AG20443 (cell line): ENCODE measurements at regions not wholly inside any gene's neighbourhood (a gene's known extent, or its start where the extent isn't known, plus 50 kb on each side); places are given as distances from the start of the nearest gene placed in this dataset.
"Not testable (repeated sequence)": the region's sequence is repeated elsewhere in the genome, so short reads cannot be mapped to it uniquely, and the experiment has no call there.

Experiments used
- DNase-seq: peaks from one replicate; pipeline ENCODE4 v3.0.0; 2012; ENCODE audit warnings: low spot score, mixed read lengths

DNA sequence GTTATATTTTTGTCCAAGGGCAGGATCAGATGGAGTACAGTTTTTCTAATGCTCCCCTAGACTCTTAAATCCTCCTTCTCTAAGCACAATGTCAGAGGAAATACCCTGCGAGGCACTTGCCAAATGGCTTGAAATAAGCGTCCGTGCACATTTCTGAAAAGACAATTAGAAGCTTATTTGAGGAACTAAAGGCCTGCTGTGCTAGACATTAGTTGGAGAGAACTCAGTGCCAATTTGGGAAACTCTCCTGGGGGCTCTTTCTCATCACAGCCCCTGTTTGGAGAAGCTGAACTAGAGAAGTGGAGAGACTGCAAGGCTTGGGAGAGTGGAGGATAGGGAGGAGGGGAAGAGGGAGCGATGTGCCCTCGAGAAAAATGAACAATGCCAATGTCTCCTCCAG lies 247.6 kb upstream of the C2CD4B start:
- no peak for DNase-seq

GRCh38 chr15:62413153-62413552 lies 248.1 kb upstream of the C2CD4B start:
- DNase-seq, result peak; percentile 47

DNA sequence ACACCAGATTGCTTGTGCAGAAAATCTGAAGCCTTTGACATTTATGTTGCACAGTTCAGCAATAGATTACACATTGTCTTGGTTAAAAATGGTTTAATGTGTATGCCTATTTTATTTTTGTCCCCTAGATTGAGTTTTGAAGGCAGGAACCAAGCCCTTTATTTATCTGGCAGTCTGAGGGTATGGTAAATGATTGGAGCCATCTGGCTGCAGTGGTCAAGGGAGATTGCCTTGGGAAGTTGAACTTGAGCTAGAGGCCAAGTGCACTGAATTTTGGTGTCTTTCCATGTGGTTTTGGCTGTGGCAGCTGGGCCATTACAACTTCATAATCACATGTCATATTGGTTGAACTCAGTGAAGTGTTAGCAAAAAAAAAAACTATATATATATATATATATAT lies 248.7 kb upstream of the C2CD4B start:
- peak; percentile 64 for DNase-seq

DNA sequence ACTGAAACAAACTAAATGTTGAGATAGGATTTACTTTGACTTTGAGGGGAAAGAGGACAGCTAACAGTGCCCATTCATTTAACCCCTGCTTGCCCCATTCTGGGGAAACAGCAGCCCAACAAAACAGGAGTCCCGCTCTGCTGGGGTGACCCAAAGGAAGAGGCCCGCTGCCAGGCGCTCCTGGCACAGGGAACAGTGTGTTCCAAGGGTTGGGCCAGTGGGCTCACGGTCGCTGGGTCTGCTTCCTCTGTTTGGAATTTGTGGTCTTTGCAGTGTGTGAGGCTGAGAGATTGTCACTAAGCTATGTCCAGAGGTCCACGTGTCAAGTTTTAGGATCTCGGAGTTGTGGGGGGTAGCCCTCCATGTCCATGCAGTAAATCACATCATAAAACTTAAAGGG lies 250.4 kb upstream of the C2CD4B start:
- DNase-seq, result no peak

DNA sequence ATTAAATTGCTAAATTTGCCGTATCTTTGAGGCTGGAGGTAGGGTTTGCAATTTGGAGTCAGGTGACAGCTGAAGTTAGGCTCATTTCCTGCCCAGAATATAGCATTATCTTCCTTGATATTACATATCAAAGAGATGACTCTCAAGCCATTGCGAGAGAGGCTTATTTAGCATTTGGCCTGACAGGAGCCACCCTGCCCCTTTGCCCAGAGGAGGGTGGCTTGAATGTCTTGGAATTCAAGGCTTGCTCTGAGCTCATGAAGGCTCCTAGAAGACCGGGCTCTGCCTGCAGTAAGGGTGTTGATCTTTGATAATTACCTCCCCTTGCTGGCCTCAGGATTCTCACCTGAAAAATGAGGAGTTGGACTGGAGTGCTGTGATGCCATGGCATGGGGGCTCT lies 251.4 kb upstream of the C2CD4B start:
- no peak for DNase-seq

DNA sequence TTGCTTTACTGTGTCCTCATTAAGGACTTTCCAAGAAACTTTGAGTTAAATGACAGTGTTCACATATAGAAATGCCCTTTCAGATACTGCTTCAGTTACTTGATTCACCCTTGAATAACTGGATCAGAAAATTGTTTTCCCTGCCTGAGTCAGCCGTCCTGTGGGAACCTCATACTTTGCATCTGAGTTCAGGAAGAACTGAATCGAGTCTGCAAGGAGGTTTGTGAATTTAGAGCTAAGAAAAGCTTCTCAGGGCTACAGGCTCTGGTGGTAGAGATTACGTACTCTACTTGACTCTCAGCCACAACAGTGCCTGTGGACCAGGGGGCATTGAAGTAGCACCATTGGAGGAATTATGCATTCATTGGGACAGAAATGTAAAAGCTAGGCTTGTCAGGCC lies 252.4 kb upstream of the C2CD4B start:
- peak; percentile 43 for DNase-seq

DNA sequence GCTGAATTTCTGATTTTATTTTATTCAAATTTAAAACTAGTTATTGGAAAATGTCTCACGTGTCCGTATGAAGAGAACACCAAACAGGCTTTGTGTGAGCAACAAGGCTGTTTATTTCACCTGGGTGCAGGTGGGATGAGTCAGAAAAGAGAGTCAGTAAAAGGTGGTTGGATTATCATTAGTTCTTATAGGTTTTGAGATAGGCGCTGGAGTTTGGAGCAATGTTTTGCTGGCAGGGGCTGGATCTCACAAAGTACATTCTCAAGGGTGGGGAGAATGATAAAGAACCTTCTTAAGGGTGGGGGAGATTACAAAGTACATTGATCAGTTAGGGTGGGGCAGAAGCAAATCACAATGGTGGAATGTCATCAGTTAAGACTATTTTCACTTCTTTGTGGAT lies 253.4 kb upstream of the C2CD4B start:
- DNase-seq, result not testable (repeated sequence)

DNA sequence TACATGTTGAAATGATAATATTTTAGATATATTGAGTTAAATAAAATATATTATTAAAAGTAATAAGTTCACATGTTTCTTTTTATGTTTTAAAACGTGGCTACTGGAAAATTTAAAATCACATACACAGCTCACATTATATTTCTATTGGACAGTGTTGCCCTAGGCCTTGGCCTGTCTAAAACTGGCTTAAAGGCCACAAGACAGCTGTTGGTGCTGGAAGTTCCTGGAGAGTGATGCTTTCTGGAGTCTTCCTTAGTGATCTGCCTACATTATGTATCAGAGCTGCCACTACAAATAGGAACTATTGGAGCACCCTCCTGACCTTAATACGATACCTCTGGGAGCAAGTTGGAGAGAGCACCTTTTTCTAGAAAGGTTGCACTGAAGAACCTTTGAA lies 254.1 kb upstream of the C2CD4B start:
- no peak for DNase-seq

DNA sequence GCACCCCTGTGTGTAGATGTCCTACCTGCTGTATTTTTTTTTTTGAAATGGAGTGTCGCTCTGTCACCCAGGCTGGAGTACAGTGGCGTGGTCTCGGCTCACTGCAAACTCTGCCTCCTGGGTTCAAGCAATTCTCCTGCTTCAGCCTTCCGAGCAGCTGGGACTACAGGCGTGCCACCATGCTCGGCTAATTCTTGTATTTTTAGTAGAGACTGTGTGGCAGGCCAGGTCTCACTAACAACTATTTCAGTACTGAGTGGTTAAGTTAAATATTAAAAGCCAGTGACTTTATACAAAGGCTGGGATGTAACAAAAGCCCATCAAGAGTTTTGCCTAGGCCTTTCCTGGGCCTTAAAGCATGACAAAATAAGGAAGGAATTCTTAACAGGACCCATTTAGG lies 255.3 kb upstream of the C2CD4B start:
- not testable (repeated sequence) for DNase-seq

DNA sequence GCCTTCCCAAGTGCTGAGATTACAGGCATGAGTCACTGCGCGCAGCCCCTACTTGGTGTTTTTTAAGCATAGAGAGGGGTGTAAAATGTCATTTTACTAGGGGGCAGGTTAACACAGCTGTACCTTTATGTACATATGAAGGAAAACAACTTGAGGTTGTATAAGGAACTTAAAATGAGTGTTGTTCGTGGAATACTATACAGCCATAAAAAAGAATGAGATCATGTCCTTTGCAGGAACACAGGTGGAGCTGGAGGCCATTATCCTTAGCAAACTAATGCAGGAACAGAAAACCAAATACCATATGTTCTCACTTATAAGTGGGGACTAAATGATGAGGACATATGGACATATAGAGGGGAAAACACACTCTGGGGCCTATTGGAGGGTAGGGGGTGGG lies 256.2 kb upstream of the C2CD4B start:
- DNase-seq, result no peak

- peak; percentile 81 for DNase-seq
These were observed 261.4 kb upstream of the C2CD4B start for GRCh38 chr15:62426387-62426956.

DNA sequence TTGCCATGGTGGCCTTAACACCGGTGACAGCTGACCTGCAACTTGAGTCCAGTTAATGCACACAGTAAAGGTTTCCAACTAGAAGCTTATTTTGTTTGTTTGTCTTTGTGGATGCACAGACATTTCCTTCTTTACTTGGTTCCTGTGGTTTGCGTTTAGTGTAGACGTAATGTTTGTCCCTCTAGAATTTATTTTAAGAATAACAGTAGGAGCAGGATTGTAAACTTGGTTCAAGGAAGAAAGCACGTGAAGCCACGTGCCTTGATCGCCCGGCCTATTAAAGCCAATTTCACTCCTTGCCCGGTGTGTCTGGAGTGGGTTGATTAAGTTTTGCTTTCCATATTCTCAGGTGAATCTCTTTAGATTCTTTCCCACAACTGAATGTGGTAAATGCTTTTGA lies 263.2 kb upstream of the C2CD4B start:
- DNase-seq, result no peak

DNA sequence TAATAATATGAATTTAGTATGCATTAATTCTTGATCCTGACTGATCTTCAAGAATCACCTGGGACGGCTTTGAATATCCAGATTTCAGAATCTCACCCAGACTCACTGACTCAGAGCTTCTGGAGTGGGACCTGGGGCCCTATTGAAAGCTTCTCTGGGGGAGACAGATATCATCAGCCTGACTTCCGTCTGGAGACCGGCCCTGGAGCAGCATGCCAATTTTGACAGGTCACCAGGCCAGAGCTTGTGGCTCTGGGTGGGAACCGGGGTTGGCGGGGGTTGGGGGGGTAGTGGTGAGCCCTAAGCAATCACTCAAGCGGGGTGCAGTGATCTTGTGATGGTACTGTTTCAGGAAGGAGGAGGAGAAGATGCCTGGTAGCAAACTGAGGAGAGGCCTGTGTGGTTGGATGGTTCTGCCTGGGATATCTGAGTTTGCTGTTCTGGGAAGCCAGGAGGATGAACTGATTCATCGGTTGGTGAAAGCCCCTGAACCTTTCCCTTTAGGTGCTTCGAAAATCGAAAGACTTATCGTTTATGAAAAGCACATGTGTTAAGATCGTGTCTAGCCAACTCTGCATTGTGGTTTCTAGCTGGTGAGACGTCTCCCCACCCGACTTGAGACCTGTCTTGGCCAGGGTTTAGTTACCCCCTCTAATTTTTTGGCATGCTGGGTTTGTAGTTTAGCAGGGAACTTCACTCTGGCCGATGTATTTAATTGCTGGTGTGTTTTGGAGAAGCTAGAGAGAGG lies 263.9 kb upstream of the C2CD4B start:
- DNase-seq, result no peak

- no peak for DNase-seq
These were observed 265.0 kb upstream of the C2CD4B start for GRCh38 chr15:62430056-62430455.

DNA sequence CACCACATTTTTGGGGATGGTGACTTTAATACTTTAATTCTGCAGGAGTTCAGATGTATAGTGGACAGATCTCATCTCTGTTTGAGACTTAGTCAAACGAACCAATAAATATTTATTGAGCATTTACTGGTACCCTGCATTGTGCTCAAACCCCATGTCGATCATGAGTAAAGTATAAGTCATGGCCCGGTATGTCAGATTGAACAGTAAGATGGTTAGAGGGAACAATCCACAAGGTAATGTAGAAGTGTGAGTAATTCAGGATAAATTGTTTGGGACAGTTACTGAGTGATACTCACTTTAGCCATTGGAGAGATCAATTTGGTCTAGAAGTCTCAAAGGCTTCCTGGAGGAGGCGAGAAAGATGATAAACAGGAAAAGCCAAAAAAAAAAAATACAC lies 265.5 kb upstream of the C2CD4B start:
- DNase-seq, result no peak

GRCh38 chr15:62431008-62431797 lies 266.1 kb upstream of the C2CD4B start:
- no peak for DNase-seq

DNA sequence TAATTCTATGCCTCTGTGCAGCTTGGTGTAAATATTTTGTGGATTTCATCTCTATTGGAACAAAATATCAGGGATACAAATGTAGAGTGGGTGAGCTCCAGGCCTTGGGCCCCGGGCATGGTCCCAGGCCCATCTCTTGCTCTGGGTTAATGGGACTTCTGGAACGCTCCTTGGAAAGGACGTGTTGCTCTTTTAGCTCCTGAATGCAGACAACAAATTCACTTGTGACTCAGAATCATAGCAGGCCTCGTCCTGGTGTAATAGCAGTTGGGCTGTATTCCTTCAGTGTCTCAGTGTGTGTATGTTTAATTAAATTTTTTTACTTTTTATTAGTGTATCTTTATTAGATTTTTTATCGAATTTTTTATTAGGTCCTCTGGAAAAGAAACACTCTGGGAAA lies 266.7 kb upstream of the C2CD4B start:
- DNase-seq, result no peak

DNA sequence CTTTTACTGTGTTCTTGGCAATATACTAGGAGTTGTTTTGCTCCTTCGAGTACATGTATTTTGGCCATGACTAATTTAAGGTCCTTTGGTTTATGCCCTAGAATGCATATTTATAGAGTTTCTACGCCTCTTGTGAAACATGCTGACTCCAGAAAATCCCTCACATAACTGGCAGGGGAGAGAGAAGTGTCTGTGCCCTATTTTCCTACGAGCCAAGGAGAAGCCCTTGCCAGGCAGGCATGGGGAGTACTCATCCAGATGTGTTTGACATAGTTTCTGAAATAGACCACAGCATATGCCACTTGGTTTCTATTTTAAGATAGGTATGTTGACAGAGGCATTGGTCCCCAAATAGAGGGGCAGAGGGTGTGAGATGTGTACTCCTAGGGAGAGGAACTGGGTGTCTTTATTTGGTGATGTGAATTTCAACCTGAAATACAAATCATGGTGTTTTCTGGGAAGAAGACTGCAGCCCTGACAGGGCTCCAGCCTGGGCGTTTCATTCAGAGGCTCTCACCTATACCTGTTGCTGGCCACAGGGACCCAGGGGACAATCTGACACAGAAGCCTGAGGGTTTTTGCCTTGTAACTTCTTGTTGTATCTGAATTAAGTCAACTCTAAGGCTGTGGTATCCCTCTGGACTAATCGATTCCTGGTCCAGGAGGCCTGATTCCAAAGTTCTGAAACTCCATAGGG lies 267.8 kb upstream of the C2CD4B start:
- peak; percentile 24 for DNase-seq

GRCh38 chr15:62436235-62436634 lies 271.1 kb upstream of the C2CD4B start:
- DNase-seq, result no peak

- DNase-seq, result no peak
These were observed 272.7 kb upstream of the C2CD4B start for GRCh38 chr15:62437753-62438152.

- peak; percentile 67 for DNase-seq
These were observed 274.5 kb upstream of the C2CD4B start for GRCh38 chr15:62439543-62440016.

DNA sequence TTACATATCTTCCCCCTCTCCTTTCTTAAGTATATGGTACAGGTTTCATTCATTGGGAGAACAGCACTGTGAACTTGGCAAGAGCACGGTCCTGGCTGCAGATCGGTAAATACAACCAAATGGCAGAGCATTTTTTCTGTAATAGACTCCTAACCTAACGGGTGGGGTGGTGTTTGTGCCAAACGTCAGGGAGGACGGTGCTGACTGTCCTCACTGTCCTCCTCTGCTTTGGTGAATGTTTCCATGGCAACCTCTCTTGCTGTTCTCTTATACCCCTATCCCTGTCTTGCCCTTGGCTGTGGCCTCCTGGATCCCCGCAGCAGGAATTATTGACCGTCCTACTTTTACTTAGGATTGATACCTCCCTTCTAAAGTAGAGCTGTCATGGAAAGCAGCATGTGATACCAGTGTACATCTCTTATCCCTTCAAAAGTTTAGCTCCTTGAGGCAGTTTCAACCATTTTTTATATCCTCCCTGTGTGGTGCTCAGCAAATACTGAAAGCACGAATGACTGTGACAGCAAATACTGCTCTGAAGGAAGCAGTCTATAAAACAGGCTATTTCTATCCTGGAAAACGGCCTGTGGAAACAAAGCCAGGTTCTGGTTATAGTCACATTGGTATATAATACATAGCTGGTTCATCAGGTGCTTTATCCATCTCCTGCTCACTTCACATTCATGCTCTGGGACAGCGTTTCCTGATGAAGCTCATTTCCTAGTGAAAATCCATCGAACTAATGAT lies 275.4 kb upstream of the C2CD4B start:
- DNase-seq, result no peak
